NCI-H510A (cell line): ENCODE measurements at regions not wholly inside any gene's neighbourhood (a gene's known extent, or its start where the extent isn't known, plus 50 kb on each side); places are given as distances from the start of the nearest gene placed in this dataset.
A peak's percentile ranks its signal among the peaks of the same experiment; 100 is the strongest.

Experiments used
- DNase-seq: peaks from one replicate; lab custom pipeline; 2025; lab: John Stamatoyannopoulos, UW

- DNase-seq = peak; percentile 2
Measured at GRCh38 chrX:20374900-20375438, 108.3 kb upstream of the RPS6KA3 start.

DNA sequence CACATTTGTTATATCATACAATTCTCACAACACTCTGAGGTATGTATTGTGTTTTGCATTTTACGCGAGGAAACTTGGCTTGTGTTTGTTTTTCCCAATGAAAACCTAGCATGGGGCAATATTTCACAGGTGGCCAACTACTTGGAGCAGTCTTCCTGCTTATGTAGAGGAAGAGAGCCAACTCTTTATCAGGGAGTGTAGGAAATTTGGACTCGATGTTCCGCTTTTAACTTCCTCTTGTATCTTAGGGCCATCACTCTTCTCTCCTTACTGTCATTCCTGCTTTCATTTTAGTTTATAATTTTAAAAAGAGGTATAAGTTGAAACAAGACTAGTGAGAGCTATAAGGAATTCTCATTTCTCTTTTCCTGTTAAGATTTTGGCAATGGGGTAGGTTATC, 107.7 kb upstream of the RPS6KA3 start:
- no peak for DNase-seq

DNA sequence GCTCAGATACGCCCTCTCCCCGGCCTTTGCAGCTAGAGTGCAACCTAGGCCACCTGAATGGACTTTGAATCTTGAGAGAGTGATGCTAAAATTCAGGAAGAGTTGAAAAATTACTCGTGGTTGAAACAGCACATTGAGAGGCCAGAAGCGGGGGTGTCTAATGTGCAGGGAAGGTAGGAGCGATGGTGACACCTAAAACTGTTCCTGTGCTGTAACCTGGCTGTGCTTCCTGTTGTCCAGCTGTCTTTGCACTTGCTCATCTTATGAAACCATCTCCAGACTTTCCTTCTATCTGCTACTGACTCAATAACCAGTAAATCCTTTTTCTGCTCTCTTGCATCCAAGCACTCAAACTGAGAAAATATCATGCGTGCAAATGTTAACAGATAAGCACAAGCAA, 106.4 kb upstream of the RPS6KA3 start:
- DNase-seq = no peak

DNA sequence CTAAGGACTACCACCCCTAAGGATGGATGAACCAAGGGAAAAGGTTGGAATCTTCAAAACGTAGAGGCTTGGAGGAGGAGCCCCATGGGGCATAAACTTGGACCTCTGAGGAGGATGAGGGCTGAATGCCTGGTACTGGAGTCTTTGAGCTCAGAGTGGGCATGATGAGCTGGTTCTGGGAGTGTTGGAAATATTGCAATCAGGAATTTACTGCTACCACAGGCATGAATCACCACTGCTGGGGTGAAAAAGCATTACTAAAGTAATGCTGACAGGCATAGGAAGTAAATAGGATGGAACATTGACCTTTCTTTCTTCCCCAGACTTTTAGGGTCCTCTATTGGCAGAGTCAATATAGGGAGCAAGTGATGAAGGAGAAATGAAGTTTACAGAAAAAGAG, 105.8 kb upstream of the RPS6KA3 start:
- no peak for DNase-seq

- DNase-seq = no peak
Measured at GRCh38 chrX:20369468-20369867, 102.8 kb upstream of the RPS6KA3 start.

- DNase-seq = no peak
Measured at GRCh38 chrX:20364238-20364637, 97.5 kb upstream of the RPS6KA3 start.

DNA sequence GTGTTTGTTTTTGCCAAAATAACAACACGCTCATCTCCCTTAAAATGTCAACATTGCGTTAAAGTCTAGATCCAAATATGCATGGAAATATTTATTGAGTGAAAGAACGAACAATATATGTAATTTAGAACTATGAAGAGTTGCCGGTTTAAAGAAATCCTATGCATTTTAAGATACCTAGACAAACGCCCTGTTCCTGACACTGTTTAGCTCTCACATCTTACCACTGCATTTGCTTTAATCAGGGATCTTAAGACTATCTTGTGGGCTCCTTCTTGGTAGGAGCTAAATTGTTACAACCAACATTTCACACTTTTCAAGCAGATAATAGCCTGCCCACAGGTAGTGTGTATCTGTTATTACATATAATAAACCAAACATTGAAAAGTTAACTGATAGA, 96.6 kb upstream of the RPS6KA3 start:
- DNase-seq = no peak

DNA sequence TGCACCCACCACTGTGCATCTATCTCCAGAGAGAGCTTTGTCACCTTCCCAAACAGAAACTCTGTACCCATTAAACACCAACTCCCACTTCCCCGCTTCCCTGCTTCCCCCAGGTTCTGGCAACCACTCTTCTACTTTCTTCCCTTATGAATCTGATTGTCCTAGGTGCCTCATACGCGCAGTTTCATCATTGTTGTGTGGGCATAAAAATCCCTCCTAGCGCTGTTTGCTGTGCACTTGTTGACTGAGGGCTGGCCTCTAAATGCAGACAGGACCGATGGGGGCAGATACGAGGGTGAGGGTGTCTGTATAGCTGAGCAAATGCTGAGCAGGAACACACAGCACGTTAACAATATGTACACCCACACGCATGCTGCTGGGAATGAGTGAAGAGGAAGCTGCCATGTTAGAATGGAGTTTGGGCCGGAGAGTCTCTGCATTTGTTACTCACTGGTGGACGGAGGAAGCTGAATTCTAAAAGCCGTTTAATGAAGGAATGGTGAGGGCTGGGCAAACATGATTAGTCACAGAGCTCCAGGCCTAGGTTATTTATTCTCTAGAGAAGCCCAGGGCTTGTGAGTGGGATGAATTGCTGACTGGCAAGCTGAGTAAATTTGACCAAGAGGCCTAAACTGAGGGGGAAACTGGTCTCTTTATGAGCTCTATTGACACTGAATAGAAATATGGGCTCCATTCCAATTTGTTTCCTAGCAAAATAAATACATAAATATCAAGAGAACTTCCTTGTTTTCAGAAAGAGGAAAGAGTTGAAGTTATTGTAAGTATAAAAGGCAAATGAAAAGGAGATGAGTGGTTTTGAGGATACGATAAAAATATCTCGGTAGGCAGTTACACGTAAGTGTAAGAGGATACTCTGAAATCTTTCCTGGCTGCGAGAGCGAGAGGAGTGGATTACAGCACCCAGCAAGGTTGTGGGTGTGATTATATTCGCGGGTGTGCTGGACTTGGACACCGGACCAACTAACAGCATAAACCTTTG, 95.9 kb upstream of the RPS6KA3 start:
- peak; percentile 45 for DNase-seq

DNA sequence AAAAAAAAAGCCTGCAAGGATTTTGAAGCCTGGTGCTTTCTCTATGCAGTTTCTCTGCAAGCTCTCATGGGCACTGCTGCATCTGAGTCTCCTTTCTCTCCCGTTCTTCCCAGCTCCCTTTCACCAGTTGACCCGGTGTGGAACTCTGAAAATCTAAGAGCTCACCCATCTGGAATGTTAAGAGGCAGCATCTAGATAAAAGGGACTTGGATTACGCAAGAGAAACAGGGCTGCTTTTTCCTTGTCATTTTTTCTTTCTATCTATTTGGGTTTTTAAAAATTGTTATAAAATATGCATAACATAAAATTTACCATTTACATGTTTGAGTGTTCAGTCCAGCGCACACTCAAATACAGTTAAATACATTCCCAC, 95.2 kb upstream of the RPS6KA3 start:
- peak; percentile 28 for DNase-seq

DNA sequence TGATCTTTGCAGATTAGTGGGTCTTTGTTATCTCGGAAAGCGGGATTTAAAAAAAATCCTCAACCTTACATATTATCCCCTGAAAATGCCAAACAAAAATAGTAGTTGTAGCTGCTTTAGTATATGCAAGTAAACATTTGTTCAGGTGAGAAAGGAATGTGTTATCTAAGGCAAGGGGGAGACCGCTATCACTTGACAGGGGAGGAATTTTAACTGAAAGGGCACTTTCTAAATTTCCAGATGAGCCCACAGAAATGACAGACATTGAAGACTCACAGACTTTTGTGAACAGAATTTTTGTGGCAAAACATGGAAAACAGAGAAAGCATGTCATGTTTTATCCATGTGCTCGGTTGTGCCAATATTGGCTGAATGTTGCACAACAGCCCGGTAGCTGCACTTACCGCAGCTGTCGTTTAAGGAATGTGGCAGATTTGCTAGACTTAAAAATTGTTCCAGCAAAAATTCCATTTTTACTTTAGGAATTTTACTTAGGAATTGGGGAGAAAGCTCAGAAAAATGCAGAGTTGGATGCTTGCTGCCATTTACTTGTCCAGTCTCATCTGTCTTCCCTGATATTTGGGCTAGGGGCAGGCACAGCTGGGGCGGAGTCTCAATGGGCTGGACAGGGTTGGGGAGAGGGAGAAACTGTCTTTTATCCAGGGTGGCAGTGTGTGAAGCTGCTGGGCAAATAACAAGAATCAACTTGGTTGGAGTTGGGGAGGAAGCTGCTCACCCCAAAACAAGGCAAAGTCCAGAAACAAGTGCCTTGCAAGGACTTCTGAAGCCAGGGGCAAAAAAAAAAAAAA, 94.6 kb upstream of the RPS6KA3 start:
- no peak for DNase-seq

DNA sequence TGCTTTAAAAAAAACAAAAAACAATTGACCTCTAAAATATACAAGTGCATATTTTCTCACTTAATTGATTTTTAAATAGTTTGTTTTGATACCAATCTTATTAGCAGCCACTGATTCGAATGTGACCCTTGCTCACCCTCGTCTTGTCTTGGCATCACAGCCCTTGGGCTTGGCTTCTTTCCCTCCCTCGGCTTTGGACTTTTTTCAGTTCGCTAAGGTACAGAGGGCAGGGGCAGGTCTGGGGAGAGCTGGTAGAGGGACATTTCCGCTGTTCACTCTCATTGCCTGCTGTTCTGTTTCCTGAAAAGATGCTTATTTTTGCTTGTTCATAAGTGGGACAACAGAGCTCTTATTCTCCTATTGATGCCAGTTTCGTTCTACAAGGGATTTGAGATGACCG, 88.5 kb upstream of the RPS6KA3 start:
- DNase-seq = no peak

DNA sequence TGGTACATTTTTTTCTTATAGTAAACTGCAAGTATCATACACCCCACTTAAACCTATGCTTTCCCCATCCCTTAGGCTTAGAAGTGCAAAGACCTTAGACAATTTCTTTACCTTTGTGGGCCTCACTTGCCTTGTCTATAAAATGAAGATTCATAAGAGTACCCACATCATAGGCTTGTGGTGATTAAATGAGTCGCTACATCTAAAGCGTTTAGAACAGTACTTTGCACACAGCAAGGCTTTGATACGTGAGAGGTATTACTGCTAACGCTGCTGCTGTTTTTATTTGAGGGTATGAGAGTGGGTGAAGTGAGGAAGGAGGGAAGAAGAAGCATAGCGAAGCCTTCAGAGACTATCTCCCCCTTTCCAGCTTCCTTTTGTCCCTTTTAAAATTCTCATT, 87.8 kb upstream of the RPS6KA3 start:
- DNase-seq = no peak

DNA sequence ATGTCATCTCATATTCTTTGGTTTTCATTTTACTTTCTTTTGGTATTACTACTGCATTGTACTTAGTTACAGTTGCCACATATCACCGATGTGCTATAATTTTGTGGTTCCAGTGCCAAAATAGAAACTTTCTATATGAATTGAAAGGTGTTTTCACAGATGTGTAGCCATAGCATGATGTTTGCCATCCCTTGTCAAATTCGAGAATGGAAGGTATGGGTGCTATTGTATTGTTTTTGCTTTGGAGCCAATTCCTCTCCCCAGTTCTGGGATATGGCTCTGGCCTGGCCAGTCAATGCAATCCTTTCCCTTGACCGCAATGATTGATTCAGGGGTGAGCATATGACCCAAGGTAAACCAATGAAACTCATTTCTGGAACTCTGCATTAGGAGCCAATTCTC, 86.2 kb upstream of the RPS6KA3 start:
- no peak for DNase-seq

GRCh38 chrX:20352504-20352903, 85.8 kb upstream of the RPS6KA3 start:
- no peak for DNase-seq

GRCh38 chrX:20350596-20350995, 83.9 kb upstream of the RPS6KA3 start:
- DNase-seq = no peak

GRCh38 chrX:20348139-20348538, 81.4 kb upstream of the RPS6KA3 start:
- no peak for DNase-seq

GRCh38 chrX:20347481-20347880, 80.8 kb upstream of the RPS6KA3 start:
- no peak for DNase-seq

GRCh38 chrX:20333672-20334071, 67.0 kb upstream of the RPS6KA3 start:
- DNase-seq = no peak

GRCh38 chrX:20330545-20330944, 63.8 kb upstream of the RPS6KA3 start:
- DNase-seq = no peak

DNA sequence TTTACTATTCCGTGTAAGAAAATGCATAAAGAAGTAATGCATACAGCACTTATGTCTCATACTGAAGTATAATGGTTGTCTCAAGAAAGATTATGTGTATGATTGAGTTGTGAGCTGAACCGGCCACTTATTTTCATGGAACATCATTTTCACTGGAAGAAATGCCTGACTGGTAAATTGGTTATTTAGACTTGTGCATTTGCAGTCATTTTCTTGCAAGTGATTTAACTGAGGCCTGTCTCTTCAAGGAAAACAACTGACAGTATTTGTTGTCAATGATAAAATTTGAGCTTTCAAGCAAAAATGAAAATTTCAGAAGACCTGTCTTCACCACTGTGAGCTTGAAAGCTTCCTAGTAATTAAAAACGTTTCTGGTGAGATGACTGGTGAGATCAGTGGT, 62.7 kb upstream of the RPS6KA3 start:
- no peak for DNase-seq

GRCh38 chrX:20325786-20326388, 59.2 kb upstream of the RPS6KA3 start:
- no peak for DNase-seq

DNA sequence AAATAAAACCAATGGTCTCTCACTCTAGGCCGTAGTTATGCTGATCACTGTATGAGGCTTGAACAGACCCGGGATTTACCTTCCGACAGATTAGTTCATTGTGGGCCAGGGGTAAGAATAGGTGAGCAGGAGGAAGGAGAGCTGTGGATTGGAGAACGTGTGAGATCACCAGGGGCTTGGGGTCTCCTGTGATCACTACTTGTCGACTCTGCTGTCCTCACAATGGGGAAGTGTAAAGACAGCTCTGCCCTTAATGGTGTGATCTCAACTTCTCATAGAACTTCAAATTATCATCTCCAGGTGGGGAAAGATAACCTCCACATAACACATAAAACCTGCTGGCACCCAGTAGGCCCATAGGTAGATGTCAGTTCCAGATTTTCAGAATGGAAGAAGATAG, 56.2 kb upstream of the RPS6KA3 start:
- DNase-seq = no peak
